GM13977 (cell line): ENCODE measurements at regions not wholly inside any gene's neighbourhood (a gene's known extent, or its start where the extent isn't known, plus 50 kb on each side); places are given as distances from the start of the nearest gene placed in this dataset.
"Not testable (repeated sequence)": the region's sequence is repeated elsewhere in the genome, so short reads cannot be mapped to it uniquely, and the experiment has no call there.

Experiments used
- DNase-seq: peaks from one replicate; pipeline ENCODE4 v3.0.0; 2012; ENCODE audit warnings: low spot score
- in situ Hi-C: fragments of 300-500 bp; cut with MboI; formaldehyde crosslinking; loops from one replicate; pipeline ENCODE4 v1.12.0; 2022; ENCODE audit warnings: low sequenced_read_pairs, low pct_unique_long_range_greater_than_20kb, mixed read lengths, inconsistent platforms; ENCODE audit not compliant: unreplicated experiment
- TF ChIP-seq, protein P1 (sequence below): IDR thresholded peaks from 2 replicates; pipeline ENCODE4 v1.5.1; 2012; ENCODE audit warnings: mild to moderate bottlenecking, control low read depth; ENCODE audit not compliant: insufficient read depth; ENCODE audit errors: extremely low read depth, missing control alignments

DNA sequence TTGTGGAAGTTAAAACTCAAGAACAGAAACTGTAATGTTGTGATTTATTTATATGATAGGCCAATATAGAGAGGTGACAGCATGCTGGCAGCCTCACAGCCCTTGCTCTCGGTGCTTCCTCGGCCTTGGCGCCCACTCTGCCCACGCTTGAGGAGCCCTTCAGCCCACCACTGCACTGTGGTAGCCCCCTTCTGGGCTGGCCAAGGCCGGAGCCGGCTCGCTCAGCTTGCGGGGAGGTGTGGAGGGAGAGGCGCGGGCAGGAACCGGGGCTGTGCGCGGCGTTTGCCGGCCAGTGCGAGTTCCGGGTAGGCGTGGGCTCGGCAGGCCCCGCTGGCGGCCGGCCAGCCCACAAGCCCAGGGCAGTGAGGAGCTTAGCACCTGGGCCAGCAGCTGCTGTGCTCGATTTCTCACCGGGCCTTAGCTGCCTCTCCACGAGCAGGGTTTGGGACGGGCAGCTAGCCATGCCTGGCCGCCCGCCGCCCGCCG lies 65.8 kb upstream of the SLC8A3 start:
- TF ChIP-seq, protein P1, sequence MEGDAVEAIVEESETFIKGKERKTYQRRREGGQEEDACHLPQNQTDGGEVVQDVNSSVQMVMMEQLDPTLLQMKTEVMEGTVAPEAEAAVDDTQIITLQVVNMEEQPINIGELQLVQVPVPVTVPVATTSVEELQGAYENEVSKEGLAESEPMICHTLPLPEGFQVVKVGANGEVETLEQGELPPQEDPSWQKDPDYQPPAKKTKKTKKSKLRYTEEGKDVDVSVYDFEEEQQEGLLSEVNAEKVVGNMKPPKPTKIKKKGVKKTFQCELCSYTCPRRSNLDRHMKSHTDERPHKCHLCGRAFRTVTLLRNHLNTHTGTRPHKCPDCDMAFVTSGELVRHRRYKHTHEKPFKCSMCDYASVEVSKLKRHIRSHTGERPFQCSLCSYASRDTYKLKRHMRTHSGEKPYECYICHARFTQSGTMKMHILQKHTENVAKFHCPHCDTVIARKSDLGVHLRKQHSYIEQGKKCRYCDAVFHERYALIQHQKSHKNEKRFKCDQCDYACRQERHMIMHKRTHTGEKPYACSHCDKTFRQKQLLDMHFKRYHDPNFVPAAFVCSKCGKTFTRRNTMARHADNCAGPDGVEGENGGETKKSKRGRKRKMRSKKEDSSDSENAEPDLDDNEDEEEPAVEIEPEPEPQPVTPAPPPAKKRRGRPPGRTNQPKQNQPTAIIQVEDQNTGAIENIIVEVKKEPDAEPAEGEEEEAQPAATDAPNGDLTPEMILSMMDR = no peak
- peak; percentile 40 for DNase-seq
- in situ Hi-C loops = no loop called here

DNA sequence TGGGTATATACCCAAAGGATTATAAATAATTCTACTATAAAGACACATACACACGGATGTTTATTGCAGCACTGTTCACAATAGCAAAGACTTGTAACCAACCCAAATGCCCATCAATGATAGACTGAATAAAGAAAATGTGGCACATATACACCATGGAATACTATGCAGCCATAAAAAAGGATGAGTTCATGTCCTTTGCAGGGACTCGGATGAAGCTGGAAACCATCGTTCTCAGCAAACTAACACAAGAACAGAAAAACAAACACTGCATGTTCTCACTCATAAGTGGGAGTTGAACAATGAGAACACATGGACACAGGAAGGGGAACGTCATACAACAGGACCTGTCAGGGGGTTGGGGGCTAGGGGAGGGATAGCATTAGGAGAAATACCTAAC lies 64.8 kb upstream of the SLC8A3 start:
- DNase-seq, in situ Hi-C loops: not testable (repeated sequence)

DNA sequence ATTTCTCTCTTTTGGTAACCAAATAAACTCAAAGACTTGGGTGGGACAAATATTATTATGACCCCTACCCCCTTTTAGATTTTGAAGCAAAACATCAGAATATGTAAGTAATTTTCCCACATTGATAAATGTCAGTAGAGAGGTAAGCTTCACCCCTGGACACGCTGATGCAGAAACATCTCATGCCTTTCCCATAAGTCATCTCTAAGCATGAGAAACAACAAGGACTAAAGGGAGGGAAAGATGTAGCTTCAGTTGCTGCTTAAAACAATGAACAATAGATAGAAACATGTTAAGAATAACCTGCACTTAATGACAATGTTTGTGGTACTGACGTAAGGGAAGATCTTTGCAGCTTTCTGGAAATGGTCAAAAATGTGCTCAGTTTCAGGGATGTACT lies 56.3 kb upstream of the SLC8A3 start:
- DNase-seq = no peak
- in situ Hi-C loops = no loop called here
- TF ChIP-seq, protein P1 = no peak

DNA sequence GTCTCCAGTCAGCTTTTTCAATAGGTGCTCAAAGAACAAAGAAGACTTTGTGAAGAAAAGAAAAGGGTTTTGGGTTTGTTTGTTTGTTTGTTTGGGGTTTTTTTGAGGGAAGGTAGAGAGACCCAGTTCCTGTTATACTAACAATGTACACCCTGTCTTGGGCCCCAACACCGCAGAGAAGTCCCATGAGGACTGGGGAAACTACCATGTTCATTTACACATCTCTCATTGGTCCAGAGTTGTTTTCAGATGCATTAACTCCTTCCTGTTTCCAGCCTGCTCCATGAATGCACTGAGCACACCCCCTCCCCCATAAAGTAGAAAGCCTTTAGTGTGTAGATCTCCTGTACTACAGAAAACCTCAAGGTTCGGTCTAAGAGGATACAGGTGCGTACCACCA lies 51.1 kb upstream of the SLC8A3 start:
- peak; percentile 45 for DNase-seq
- in situ Hi-C loops = no loop called here
- TF ChIP-seq, protein P1 = no peak

DNA sequence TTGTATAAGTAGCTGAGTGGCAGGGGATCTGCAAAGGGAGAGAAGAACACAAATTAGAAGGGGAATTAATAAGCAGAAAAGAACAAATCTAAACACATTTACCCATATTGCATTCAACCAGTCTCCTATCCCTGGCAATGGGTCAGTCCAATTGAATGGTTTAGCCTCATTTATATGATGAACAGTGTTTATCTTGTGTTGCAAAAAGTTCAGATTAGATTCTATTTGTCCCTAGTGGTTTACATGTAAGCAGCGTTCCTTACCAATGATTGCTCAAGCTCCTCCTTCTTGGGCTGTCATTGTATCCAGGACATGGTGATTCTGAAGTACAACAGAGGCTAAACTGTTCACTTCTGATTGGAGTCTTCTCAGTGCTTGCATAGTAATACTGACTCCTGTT lies 49.9 kb upstream of the SLC8A3 start:
- DNase-seq, in situ Hi-C loops: not testable (repeated sequence)
